Endodermal cell (in vitro differentiated cells): ENCODE measurements at regions not wholly inside any gene's neighbourhood (a gene's known extent, or its start where the extent isn't known, plus 50 kb on each side); places are given as distances from the start of the nearest gene placed in this dataset.

ENCODE experiments used
- DNase-seq: peaks from one replicate; pipeline ENCODE4 v3.0.0-alpha.2; 2017
- H3K27ac ChIP-seq: 2 replicates; pipeline ENCODE4 v1.5.1; 2013; ENCODE audit warnings: mild to moderate bottlenecking, low read depth, low read length, moderate library complexity
- H3K27me3 ChIP-seq: 2 replicates; pipeline ENCODE4 v1.6.1; 2013; ENCODE audit warnings: mild to moderate bottlenecking, low read length, moderate library complexity; ENCODE audit not compliant: insufficient read depth, control insufficient read depth, poor library complexity, severe bottlenecking
- H3K36me3 ChIP-seq: 2 replicates; pipeline ENCODE4 v1.7.0; 2013; ENCODE audit warnings: mild to moderate bottlenecking, low read length, moderate library complexity; ENCODE audit not compliant: control insufficient read depth, insufficient read depth
- H3K4me1 ChIP-seq: one replicate; pipeline ENCODE4 v1.7.0; 2013; ENCODE audit warnings: low read length; ENCODE audit not compliant: control insufficient read depth, insufficient read depth
- H3K4me3 ChIP-seq: 2 replicates; pipeline ENCODE4 v1.5.1; 2013; ENCODE audit warnings: mild to moderate bottlenecking, low read length, moderate library complexity
- H3K9ac ChIP-seq: 2 replicates; pipeline ENCODE4 v1.6.1; 2013; ENCODE audit warnings: mild to moderate bottlenecking, low read length, moderate library complexity; ENCODE audit not compliant: poor library complexity, severe bottlenecking; ENCODE audit errors: extremely low read depth
- H3K9me3 ChIP-seq: 2 replicates; pipeline ENCODE4 v1.6.1; 2013; ENCODE audit warnings: mild to moderate bottlenecking, low read length, moderate library complexity; ENCODE audit not compliant: control insufficient read depth
- H3K27ac Mint-ChIP-seq: 2 replicates; pipeline ENCODE4 v1.8.0; 2020; ENCODE audit warnings: mixed read lengths
- H3K27me3 Mint-ChIP-seq: 2 replicates; pipeline ENCODE4 v1.8.0; 2021; ENCODE audit warnings: mild to moderate bottlenecking, mixed read lengths; ENCODE audit not compliant: insufficient read depth
- H3K36me3 Mint-ChIP-seq: 2 replicates; pipeline ENCODE4 v1.8.0; 2020; ENCODE audit warnings: low read depth, mixed read lengths
- H3K4me1 Mint-ChIP-seq: 2 replicates; pipeline ENCODE4 v1.8.0; 2020; ENCODE audit warnings: mixed read lengths
- H3K4me3 Mint-ChIP-seq: 2 replicates; pipeline ENCODE4 v1.8.0; 2020; ENCODE audit warnings: mild to moderate bottlenecking, moderate library complexity, mixed read lengths
- H3K9me3 Mint-ChIP-seq: 2 replicates; pipeline ENCODE4 v1.8.0; 2020; ENCODE audit warnings: mild to moderate bottlenecking, mixed read lengths
- WGBS, 2 experiments: methylation state at CpG; one replicate each; pipeline versions ENCODE4 v1.1.5 to v1.1.7; 2013; ENCODE audit warnings: missing lambda C conversion rate in 2 of 2, mixed read lengths in 1 of 2; ENCODE audit not compliant: insufficient coverage in 1 of 2, insufficient read length in 1 of 2; 5-methylcytosine and 5-hydroxymethylcytosine counted together
- TF ChIP-seq, protein P1 (sequence below): fragments of 200-600 bp; sonication (generic); conservative IDR thresholded peaks from 2 replicates; pipeline ENCODE4 v1.5.0; 2021; ENCODE audit warnings: antibody characterized with exemption, mild to moderate bottlenecking

DNA sequence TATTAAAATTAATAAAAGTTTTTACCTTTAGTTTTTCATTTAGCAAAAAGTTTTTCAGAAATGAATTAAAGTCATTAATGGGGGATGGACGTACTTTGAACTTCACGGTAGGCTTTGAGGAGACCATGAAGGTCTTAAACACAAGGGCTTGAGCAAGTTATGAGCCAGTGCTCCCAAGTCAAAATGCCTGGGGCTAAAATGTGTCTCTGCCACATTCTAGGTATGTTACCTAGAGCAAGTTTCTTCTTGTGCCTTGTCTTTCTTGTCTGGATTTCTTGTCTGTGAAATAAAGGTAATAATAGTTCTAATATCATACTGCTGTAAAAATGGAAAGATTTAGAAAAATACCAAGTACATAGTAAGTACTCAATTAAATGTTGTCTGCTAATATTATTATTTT, 132.7 kb upstream of the USP15 start:
- TF ChIP-seq, protein P1, sequence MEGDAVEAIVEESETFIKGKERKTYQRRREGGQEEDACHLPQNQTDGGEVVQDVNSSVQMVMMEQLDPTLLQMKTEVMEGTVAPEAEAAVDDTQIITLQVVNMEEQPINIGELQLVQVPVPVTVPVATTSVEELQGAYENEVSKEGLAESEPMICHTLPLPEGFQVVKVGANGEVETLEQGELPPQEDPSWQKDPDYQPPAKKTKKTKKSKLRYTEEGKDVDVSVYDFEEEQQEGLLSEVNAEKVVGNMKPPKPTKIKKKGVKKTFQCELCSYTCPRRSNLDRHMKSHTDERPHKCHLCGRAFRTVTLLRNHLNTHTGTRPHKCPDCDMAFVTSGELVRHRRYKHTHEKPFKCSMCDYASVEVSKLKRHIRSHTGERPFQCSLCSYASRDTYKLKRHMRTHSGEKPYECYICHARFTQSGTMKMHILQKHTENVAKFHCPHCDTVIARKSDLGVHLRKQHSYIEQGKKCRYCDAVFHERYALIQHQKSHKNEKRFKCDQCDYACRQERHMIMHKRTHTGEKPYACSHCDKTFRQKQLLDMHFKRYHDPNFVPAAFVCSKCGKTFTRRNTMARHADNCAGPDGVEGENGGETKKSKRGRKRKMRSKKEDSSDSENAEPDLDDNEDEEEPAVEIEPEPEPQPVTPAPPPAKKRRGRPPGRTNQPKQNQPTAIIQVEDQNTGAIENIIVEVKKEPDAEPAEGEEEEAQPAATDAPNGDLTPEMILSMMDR, result no peak
- no peaks in the 10 kb centered on the region for H3K36me3 ChIP-seq
- H3K27me3 Mint-ChIP-seq, result no peaks in the 10 kb centered on the region
- no peak overlapping the region for H3K27ac Mint-ChIP-seq
- H3K4me1 Mint-ChIP-seq, result peaks cover 37% of the 10 kb centered on the region
- H3K27me3 ChIP-seq, result no peaks in the 10 kb centered on the region
- WGBS, 2 experiments, result 87% methylated on average over 2 of the region's 2 CpGs; no CpG with 5 or more reads in 1 of the 2 experiments
- H3K4me1 ChIP-seq, result peaks cover 7% of the 10 kb centered on the region
- H3K9me3 Mint-ChIP-seq, result no peaks in the 10 kb centered on the region
- no peaks in the 10 kb centered on the region for H3K9me3 ChIP-seq
- no peak overlapping the region for H3K9ac ChIP-seq
- H3K27ac ChIP-seq, result no peak overlapping the region
- H3K36me3 Mint-ChIP-seq, result no peaks in the 10 kb centered on the region
- no peak overlapping the region for H3K4me3 Mint-ChIP-seq
- DNase-seq, result no peak
- H3K4me3 ChIP-seq, result no peak overlapping the region

DNA sequence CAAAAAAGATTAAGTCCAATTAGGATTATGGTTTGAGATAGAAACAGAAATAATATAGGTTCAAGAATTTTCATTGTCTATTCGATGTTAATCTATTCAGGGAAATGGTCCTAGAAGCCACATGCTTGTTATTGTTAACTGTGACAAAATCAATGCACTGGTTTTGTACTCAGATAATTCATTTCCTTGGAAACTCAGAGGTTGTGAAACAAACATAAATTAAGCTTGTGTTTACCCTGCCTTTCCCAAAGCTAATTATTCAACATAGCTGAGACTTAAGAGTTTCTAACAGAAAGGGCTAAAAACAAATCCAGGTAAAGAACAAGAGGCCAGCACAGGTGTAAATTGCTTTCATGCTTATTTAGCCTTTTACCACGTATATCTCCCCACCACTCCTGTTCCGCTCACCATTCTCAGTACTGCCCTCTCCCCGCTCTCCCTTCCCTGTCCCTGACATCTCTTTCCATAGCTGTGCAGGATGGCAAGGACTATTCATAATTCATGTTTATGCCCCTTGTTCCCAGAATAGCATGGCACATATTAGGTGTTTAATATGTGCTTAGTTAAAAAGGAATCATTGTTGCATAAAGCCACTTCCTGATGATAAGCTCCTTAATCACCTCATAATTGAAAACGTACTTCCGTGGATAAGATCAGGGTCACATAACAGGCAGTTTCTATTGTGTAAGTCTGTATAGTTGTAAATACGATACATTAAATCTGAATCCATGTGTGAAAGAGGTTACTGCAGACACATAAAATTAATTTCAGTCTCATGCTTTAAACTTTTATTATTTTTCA, 131.8 kb upstream of the USP15 start:
- no peak overlapping the region for H3K4me3 Mint-ChIP-seq
- Histone ChIP-seq H3K4me1 (peaks cover 7% of the 10 kb centered on the region), H3K36me3 (no peaks in the 10 kb centered on the region), H3K4me3 (no peak overlapping the region), H3K9ac (no peak overlapping the region), H3K27me3 (no peaks in the 10 kb centered on the region), H3K27ac (no peak overlapping the region), H3K9me3 (no peaks in the 10 kb centered on the region)
- peaks cover 33% of the 10 kb centered on the region for H3K4me1 Mint-ChIP-seq
- H3K36me3 Mint-ChIP-seq, result no peaks in the 10 kb centered on the region
- TF ChIP-seq, protein P1, result no peak
- H3K27ac Mint-ChIP-seq, result no peak overlapping the region
- WGBS, 2 experiments, result 80 to 82% methylated on average over 3 to 7 of the region's 7 CpGs
- H3K27me3 Mint-ChIP-seq, result no peaks in the 10 kb centered on the region
- no peak for DNase-seq
- H3K9me3 Mint-ChIP-seq, result no peaks in the 10 kb centered on the region

DNA sequence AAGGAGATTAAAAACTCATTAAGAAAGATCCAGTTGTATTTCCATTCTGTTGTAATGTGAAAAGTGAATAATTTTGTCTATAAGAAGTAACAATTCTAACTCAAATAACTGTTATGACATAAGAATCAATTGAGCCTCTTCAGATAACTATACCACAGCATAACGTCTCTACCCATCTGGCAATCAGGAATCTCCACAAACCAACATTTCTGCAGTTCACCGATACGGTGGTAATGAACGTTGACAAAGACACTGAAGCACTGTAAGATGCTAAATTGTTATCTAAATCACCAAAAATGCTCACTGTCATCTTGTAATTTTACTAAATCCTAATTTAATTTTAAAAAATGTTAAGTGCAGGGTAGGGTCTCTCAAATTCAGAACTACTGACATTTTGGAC, 130.9 kb upstream of the USP15 start:
- TF ChIP-seq, protein P1, result no peak
- Mint-ChIP-seq H3K27me3 (no peaks in the 10 kb centered on the region), H3K4me3 (no peak overlapping the region), H3K4me1 (peaks cover 34% of the 10 kb centered on the region), H3K9me3 (no peaks in the 10 kb centered on the region), H3K27ac (no peak overlapping the region), H3K36me3 (no peaks in the 10 kb centered on the region)
- no peaks in the 10 kb centered on the region for H3K27me3 ChIP-seq
- no peaks in the 10 kb centered on the region for H3K9me3 ChIP-seq
- H3K27ac ChIP-seq, result no peak overlapping the region
- no peak overlapping the region for H3K4me3 ChIP-seq
- no peak for DNase-seq
- H3K4me1 ChIP-seq, result peaks cover 7% of the 10 kb centered on the region
- no peak overlapping the region for H3K9ac ChIP-seq
- no peaks in the 10 kb centered on the region for H3K36me3 ChIP-seq
- WGBS, 2 experiments, result 90 to 93% methylated on average over 3 to 4 of the region's 4 CpGs
